Thyroid gland (tissue), 4 donors: ENCODE measurements at regions not wholly inside any gene's neighbourhood (a gene's known extent, or its start where the extent isn't known, plus 50 kb on each side); places are given as distances from the start of the nearest gene placed in this dataset.

Experiments used
- DNase-seq, 2 donors: peaks; one replicate each; pipeline ENCODE4 v3.0.0-alpha.2; 2019
- H3K27ac ChIP-seq, 3 donors: fragments of 200-600 bp; sonication (generic); 1 replicate in 2 of 3; 2 replicates in 1 of 3; pipeline ENCODE4 v1.5.1; 2016 to 2019; ENCODE audit warnings: mild to moderate bottlenecking in 1 of 3, moderate library complexity in 1 of 3
- H3K27me3 ChIP-seq: fragments of 200-600 bp; sonication (generic); one replicate; pipeline ENCODE4 v1.5.1; 2019
- H3K36me3 ChIP-seq, 2 donors: fragments of 200-600 bp; sonication (generic); one replicate each; pipeline ENCODE4 v1.5.1; 2016 to 2019
- H3K4me1 ChIP-seq, 2 donors: fragments of 200-600 bp; sonication (generic); one replicate each; pipeline ENCODE4 v1.5.1; 2017 to 2019
- H3K4me3 ChIP-seq, 3 donors: fragments of 200-600 bp; sonication (generic); replicated peaks in 1 of 3; 1 replicate in 2 of 3; 2 replicates in 1 of 3; pipeline ENCODE4 v1.5.1; 2016; ENCODE audit warnings: mild to moderate bottlenecking in 1 of 3
- H3K9me3 ChIP-seq: fragments of 200-600 bp; sonication (generic); one replicate; pipeline ENCODE4 v1.5.1; 2017
- CTCF ChIP-seq, 6 experiments: fragments of 200-600 bp in 3 of 6; fragments of 450-650 bp in 3 of 6; sonication (generic) in 3 of 6; IDR thresholded peaks; one replicate each; pipeline ENCODE4 v1.5.1; 2016 to 2019; ENCODE audit warnings: antibody characterized with exemption in 6 of 6, mild to moderate bottlenecking in 2 of 6, inconsistent platforms in 1 of 6, moderate library complexity in 1 of 6
- POLR2A ChIP-seq, 2 donors: fragments of 450-650 bp; IDR thresholded peaks; one replicate each; pipeline ENCODE4 v1.6.1; 2017; ENCODE audit warnings: antibody characterized with exemption in 2 of 2, mild to moderate bottlenecking in 2 of 2, moderate library complexity in 1 of 2
- WGBS, 2 donors: methylation state at CpG; one replicate each; pipeline ENCODE4 v1.1.5; 2017; 5-methylcytosine and 5-hydroxymethylcytosine counted together
- intact Hi-C: fragments of 100-400 bp; cut with DNase I; formaldehyde crosslinking; loops from one replicate; pipeline ENCODE4 v1.15.1; 2023

- intact Hi-C loops = no loop called here
- Histone ChIP-seq H3K27me3 (no peaks in the 10 kb centered on the region), H3K36me3 (no peaks in the 10 kb centered on the region), H3K4me3 (no peak overlapping the region), H3K9me3 (no peaks in the 10 kb centered on the region), H3K27ac (no peak overlapping the region), H3K4me1 (no peaks in the 10 kb centered on the region)
- no peak for TF ChIP-seq POLR2A (IDR thresholded peaks at IDR 0.05)
- TF ChIP-seq CTCF (IDR thresholded peaks at IDR 0.05) = no peak
- DNase-seq = no peak
- 90% methylated on average over 2 of the region's 2 CpGs for WGBS, 2 donors
Observed at GRCh38 chr1:47517946-47518345, 80.1 kb downstream of the FOXD2 start.

- intact Hi-C loops = no loop called here
- no peaks in the 10 kb centered on the region for H3K27me3 ChIP-seq
Observed at GRCh38 chr1:47519491-47519890, 81.6 kb downstream of the FOXD2 start.

GRCh38 chr1:47519971-47520370 lies 82.1 kb downstream of the FOXD2 start:
- TF ChIP-seq POLR2A (IDR thresholded peaks at IDR 0.05) = no peak
- TF ChIP-seq CTCF (IDR thresholded peaks at IDR 0.05) = no peak
- no peak for DNase-seq
- no peaks in the 10 kb centered on the region for H3K27me3 ChIP-seq
- H3K4me1 ChIP-seq = no peaks in the 10 kb centered on the region
- WGBS, 2 donors = 82 to 85% methylated on average over 1 to 3 of the region's 3 CpGs
- H3K36me3 ChIP-seq = no peaks in the 10 kb centered on the region
- no peak overlapping the region for H3K27ac ChIP-seq
- intact Hi-C loops = loop anchor here (10.0 kb wide), 1 partner anchor 205 kb away; no protein-coding TSS in a partner anchor
- H3K4me3 ChIP-seq = no peak overlapping the region
- no peaks in the 10 kb centered on the region for H3K9me3 ChIP-seq

More at GRCh38 chr1:47519491-47519890, 81.6 kb downstream of the FOXD2 start:
- Histone ChIP-seq H3K27ac (no peak overlapping the region), H3K36me3 (no peaks in the 10 kb centered on the region), H3K9me3 (no peaks in the 10 kb centered on the region), H3K4me3 (no peak overlapping the region), H3K4me1 (no peaks in the 10 kb centered on the region)
- WGBS, 2 donors = 71 to 81% methylated on average over 4 of the region's 4 CpGs
- TF ChIP-seq CTCF (IDR thresholded peaks at IDR 0.05) (no peak), POLR2A (IDR thresholded peaks at IDR 0.05) (no peak)
- no peak for DNase-seq

- TF ChIP-seq POLR2A (IDR thresholded peaks at IDR 0.05) (no peak), CTCF (IDR thresholded peaks at IDR 0.05) (no peak)
- Histone ChIP-seq H3K27me3 (no peaks in the 10 kb centered on the region), H3K36me3 (no peaks in the 10 kb centered on the region), H3K4me1 (no peaks in the 10 kb centered on the region), H3K9me3 (no peaks in the 10 kb centered on the region), H3K27ac (no peak overlapping the region), H3K4me3 (no peak overlapping the region)
- 66 to 74% methylated on average over 11 of the region's 11 CpGs for WGBS, 2 donors
- no peak for DNase-seq
- intact Hi-C loops = loop anchor here (10.0 kb wide), 1 partner anchor 204 kb away; no protein-coding TSS in a partner anchor
Observed at GRCh38 chr1:47521034-47521881, 83.4 kb downstream of the FOXD2 start.
